ENCODE measurements at regions not wholly inside any gene's neighbourhood (a gene's known extent, or its start where the extent isn't known, plus 50 kb on each side); places are given as distances from the start of the nearest gene placed in this dataset.

DNA sequence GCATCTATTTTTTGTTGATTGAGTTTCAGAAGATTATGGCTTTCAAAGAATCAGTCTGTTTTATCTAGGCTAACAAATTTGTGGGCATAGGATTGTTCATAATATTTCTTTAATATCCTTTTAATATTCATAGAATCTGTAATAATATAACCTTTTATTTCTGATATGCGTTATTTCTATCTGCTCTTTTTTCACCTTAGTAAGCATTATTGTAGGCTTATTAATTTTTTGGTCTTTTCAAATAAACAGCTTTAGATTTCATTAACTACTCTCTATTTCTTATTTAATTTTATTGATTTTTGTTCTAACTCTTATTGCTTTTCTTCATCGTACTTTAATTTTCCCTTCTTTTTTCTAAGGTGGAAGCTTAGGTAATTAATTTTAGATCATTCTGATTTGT lies 1614.4 kb upstream of the DDX18 start:
- TF ChIP-seq, protein P1, sequence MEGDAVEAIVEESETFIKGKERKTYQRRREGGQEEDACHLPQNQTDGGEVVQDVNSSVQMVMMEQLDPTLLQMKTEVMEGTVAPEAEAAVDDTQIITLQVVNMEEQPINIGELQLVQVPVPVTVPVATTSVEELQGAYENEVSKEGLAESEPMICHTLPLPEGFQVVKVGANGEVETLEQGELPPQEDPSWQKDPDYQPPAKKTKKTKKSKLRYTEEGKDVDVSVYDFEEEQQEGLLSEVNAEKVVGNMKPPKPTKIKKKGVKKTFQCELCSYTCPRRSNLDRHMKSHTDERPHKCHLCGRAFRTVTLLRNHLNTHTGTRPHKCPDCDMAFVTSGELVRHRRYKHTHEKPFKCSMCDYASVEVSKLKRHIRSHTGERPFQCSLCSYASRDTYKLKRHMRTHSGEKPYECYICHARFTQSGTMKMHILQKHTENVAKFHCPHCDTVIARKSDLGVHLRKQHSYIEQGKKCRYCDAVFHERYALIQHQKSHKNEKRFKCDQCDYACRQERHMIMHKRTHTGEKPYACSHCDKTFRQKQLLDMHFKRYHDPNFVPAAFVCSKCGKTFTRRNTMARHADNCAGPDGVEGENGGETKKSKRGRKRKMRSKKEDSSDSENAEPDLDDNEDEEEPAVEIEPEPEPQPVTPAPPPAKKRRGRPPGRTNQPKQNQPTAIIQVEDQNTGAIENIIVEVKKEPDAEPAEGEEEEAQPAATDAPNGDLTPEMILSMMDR (IDR thresholded peaks at IDR 0.05; ENCODE audit: low read depth, low read length, poor library complexity, severe bottlenecking), result no peak
- no peak for TF ChIP-seq EZH2phosphoT487 (IDR thresholded peaks at IDR 0.05; ENCODE audit: borderline replicate concordance, low read length)
